Esophagus squamous epithelium (tissue), 4 donors: ENCODE measurements at regions not wholly inside any gene's neighbourhood (a gene's known extent, or its start where the extent isn't known, plus 50 kb on each side); places are given as distances from the start of the nearest gene placed in this dataset.
"Not testable (repeated sequence)": the region's sequence is repeated elsewhere in the genome, so short reads cannot be mapped to it uniquely, and the experiment has no call there.

Experiments
- CTCF ChIP-seq, 6 experiments: fragments of 450-650 bp in 4 of 6; fragments of 200-600 bp in 2 of 6; sonication (generic) in 2 of 6; IDR thresholded peaks; one replicate each; pipeline ENCODE4 v1.5.1; 2016 to 2019; ENCODE audit warnings: antibody characterized with exemption in 6 of 6, mild to moderate bottlenecking in 4 of 6, moderate library complexity in 4 of 6
- POLR2A ChIP-seq, 4 donors: fragments of 450-650 bp; IDR thresholded peaks; one replicate each; pipeline ENCODE4 v1.6.1; 2017; ENCODE audit warnings: antibody characterized with exemption in 4 of 4, mild to moderate bottlenecking in 4 of 4, moderate library complexity in 3 of 4

- not testable (repeated sequence) for TF ChIP-seq CTCF, POLR2A (IDR thresholded peaks at IDR 0.05)
These were observed 299.6 kb upstream of the PLGLB1 start for GRCh38 chr2:87321201-87321600.
